ENCODE measurements at regions not wholly inside any gene's neighbourhood (a gene's known extent, or its start where the extent isn't known, plus 50 kb on each side); places are given as distances from the start of the nearest gene placed in this dataset.
A peak's percentile ranks its signal among the peaks of the same experiment; 100 is the strongest.

- no peak for DNase-seq
Observed at GRCh38 chr9:515665-516064, 301.0 kb downstream of the DOCK8 start.

- no peak for DNase-seq
Observed at GRCh38 chr9:517993-518392, 303.3 kb downstream of the DOCK8 start.

GRCh38 chr9:518540-518939 lies 303.9 kb downstream of the DOCK8 start:
- DNase-seq = no peak

GRCh38 chr9:519579-519978 lies 304.9 kb downstream of the DOCK8 start:
- DNase-seq = no peak

GRCh38 chr9:520302-520701 lies 305.6 kb downstream of the DOCK8 start:
- DNase-seq = no peak

- DNase-seq = no peak
Observed at GRCh38 chr9:522190-522589, 307.5 kb downstream of the DOCK8 start.

- no peak for DNase-seq
Observed at GRCh38 chr9:522658-523057, 308.0 kb downstream of the DOCK8 start.

GRCh38 chr9:523444-523843 lies 308.8 kb downstream of the DOCK8 start:
- no peak for DNase-seq

- no peak for DNase-seq
Observed at GRCh38 chr9:524008-524407, 309.3 kb downstream of the DOCK8 start.

- no peak for DNase-seq
Observed at GRCh38 chr9:526904-527591, 312.4 kb downstream of the DOCK8 start.

GRCh38 chr9:529731-530130 lies 311.8 kb upstream of the DMRT1 start:
- DNase-seq = no peak

- no peak for DNase-seq
Observed at GRCh38 chr9:530681-531080, 310.8 kb upstream of the DMRT1 start.

GRCh38 chr9:532707-533106 lies 308.8 kb upstream of the DMRT1 start:
- no peak for DNase-seq

GRCh38 chr9:534886-535285 lies 306.6 kb upstream of the DMRT1 start:
- no peak for DNase-seq

- DNase-seq = no peak
Observed at GRCh38 chr9:535356-535755, 306.1 kb upstream of the DMRT1 start.

GRCh38 chr9:536597-537511 lies 304.6 kb upstream of the DMRT1 start:
- no peak for DNase-seq

GRCh38 chr9:543478-543877 lies 298.0 kb upstream of the DMRT1 start:
- no peak for DNase-seq

- no peak for DNase-seq
Observed at GRCh38 chr9:545480-545879, 296.0 kb upstream of the DMRT1 start.

GRCh38 chr9:546235-546634 lies 295.3 kb upstream of the DMRT1 start:
- DNase-seq = no peak

GRCh38 chr9:546797-547223 lies 294.7 kb upstream of the DMRT1 start:
- DNase-seq = peak; percentile 7

GRCh38 chr9:547314-547713 lies 294.2 kb upstream of the DMRT1 start:
- no peak for DNase-seq

GRCh38 chr9:549455-549997 lies 292.0 kb upstream of the DMRT1 start:
- no peak for DNase-seq

- no peak for DNase-seq
Observed at GRCh38 chr9:550333-550732, 291.2 kb upstream of the DMRT1 start.

Measured in CD4-positive, alpha-beta T cell treated with Interleukin-12 subunit alpha and Interleukin-12 subunit beta, for 1 hour (primary cell).